OCI-LY7 (cell line): ENCODE measurements at regions not wholly inside any gene's neighbourhood (a gene's known extent, or its start where the extent isn't known, plus 50 kb on each side); places are given as distances from the start of the nearest gene placed in this dataset.

Experiments used
- BruUV-seq: library from RNA; stranded (reverse); fragments of 400-500 nt; replicated peaks from 2 replicates; lab custom pipeline; 2021; lab: Mats Ljungman, UMichigan
- CTCF ChIA-PET: fragments of 300-600 bp; sonication (Branson Sonifier 250); formaldehyde crosslinking; loops from one replicate; lab custom pipeline; 2022; ENCODE audit warnings: antibody characterized with exemption; ENCODE audit not compliant: unreplicated experiment; lab: Charles Lee
- POLR2A ChIA-PET: fragments of 300-600 bp; sonication (Branson Sonifier 250); formaldehyde crosslinking; loops from one replicate; lab custom pipeline; 2022; ENCODE audit warnings: antibody characterized with exemption; lab: Charles Lee
- DNase-seq: peaks from one replicate; pipeline ENCODE4 v3.0.0-alpha.2; 2015; ENCODE audit warnings: low spot score
- H2AFZ ChIP-seq: fragments of 200-600 bp; sonication (generic), shearing (Covaris generic); 2 replicates; pipeline ENCODE4 v1.6.1; 2014; ENCODE audit warnings: mild to moderate bottlenecking, antibody characterized with exemption, low read length, moderate library complexity
- H3K27ac ChIP-seq: fragments of 200-600 bp; sonication (generic); 2 replicates; pipeline ENCODE4 v1.5.1; 2014; ENCODE audit warnings: mixed run types, low read depth, mild to moderate bottlenecking, moderate library complexity, low read length, inconsistent platforms; ENCODE audit not compliant: poor library complexity, severe bottlenecking
- H3K36me3 ChIP-seq: fragments of 200-600 bp; sonication (generic); 2 replicates; pipeline ENCODE4 v1.6.1; 2014; ENCODE audit warnings: mild to moderate bottlenecking, antibody characterized with exemption, low read length, moderate library complexity, mixed read lengths; ENCODE audit not compliant: insufficient read depth
- H3K4me1 ChIP-seq: fragments of 200-600 bp; sonication (generic); 2 replicates; pipeline ENCODE4 v1.5.1; 2014; ENCODE audit warnings: mild to moderate bottlenecking, low read length; ENCODE audit not compliant: insufficient read depth, poor library complexity, severe bottlenecking
- H3K4me2 ChIP-seq: fragments of 200-600 bp; sonication (generic); 2 replicates; pipeline ENCODE4 v1.6.1; 2014; ENCODE audit warnings: mild to moderate bottlenecking, low read length
- H3K4me3 ChIP-seq: fragments of 200-600 bp; sonication (generic); 2 replicates; pipeline ENCODE4 v1.5.1; 2014; ENCODE audit warnings: mild to moderate bottlenecking, low read depth, low read length; ENCODE audit not compliant: poor library complexity, severe bottlenecking
- H3K79me2 ChIP-seq: fragments of 200-600 bp; sonication (generic); 2 replicates; pipeline ENCODE4 v1.6.1; 2016; ENCODE audit warnings: low read depth, mild to moderate bottlenecking, low read length, moderate library complexity, mixed read lengths; ENCODE audit not compliant: insufficient read depth
- H3K9me2 ChIP-seq: fragments of 200-600 bp; sonication (generic); 2 replicates; pipeline ENCODE4 v1.6.1; 2016; ENCODE audit warnings: mild to moderate bottlenecking, low read length, mixed read lengths; ENCODE audit not compliant: insufficient read depth
- H3K9me3 ChIP-seq: fragments of 200-600 bp; sonication (generic); 2 replicates; pipeline ENCODE4 v1.6.1; 2014; ENCODE audit warnings: mild to moderate bottlenecking, mixed run types, low read length, mixed read lengths
- H4K20me1 ChIP-seq: fragments of 200-600 bp; sonication (generic); 2 replicates; pipeline ENCODE4 v1.6.1; 2014; ENCODE audit warnings: mild to moderate bottlenecking, antibody characterized with exemption, low read length, moderate library complexity, mixed read lengths; ENCODE audit not compliant: insufficient read depth
- CTCF ChIP-seq: fragments of 200-600 bp; sonication (generic); conservative IDR thresholded peaks from 2 replicates; pipeline ENCODE4 v1.5.1; 2014; ENCODE audit warnings: mild to moderate bottlenecking, antibody characterized with exemption, low read length, moderate library complexity, mixed read lengths
- EZH2phosphoT487 ChIP-seq: fragments of 200-600 bp; sonication (generic); IDR thresholded peaks from 2 replicates; pipeline ENCODE4 v1.6.1; 2018; ENCODE audit warnings: low read depth, borderline replicate concordance, mild to moderate bottlenecking, mixed run types, antibody characterized with exemption, low read length, moderate library complexity, mixed read lengths
- intact Hi-C: fragments of 100-400 bp; cut with micrococcal nuclease; formaldehyde crosslinking; loops from one replicate; pipeline ENCODE4 v1.10.0; 2022; ENCODE audit not compliant: unreplicated experiment

DNA sequence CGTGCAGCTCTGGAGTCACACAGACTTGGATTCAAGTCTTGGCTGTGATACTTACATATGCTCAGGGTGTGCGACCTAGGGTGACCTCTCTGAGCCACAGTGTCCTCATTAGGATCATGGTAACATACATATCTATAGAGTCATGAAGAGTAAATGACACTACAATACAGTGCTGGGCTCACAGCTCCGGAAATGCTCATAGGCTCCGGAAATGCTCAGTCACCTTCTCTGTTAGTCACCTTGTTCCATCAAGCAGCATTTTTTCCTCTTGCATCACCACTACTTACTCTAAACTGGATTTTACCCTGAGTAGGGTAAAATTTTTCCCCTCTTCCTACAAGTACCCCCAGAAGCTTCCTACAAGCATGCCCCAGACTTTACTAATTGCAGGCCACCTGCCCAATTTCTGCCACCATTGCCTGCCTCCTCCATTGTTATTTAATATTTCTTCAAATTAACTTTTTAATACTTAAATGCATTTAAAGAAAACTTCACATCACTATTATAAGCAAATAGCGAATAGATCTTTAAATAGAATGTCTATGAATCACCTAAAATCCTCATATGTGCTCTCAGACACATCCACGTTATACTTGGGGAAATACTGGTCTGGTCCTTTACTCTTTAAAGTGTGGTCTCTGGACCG, 147.6 kb upstream of the SPRY4 start:
- ChIA-PET POLR2A (no interaction called here), CTCF (no interaction called here)
- no peaks in the 10 kb centered on the region for H3K79me2 ChIP-seq
- no peak overlapping the region for H3K27ac ChIP-seq
- H2AFZ ChIP-seq = no peak overlapping the region
- BruUV-seq = no TSS peak
- H3K4me1 ChIP-seq = no peaks in the 10 kb centered on the region
- H3K36me3 ChIP-seq = no peaks in the 10 kb centered on the region
- H3K4me3 ChIP-seq = no peak overlapping the region
- no peaks in the 10 kb centered on the region for H3K9me2 ChIP-seq
- DNase-seq = no peak
- no peak overlapping the region for H3K4me2 ChIP-seq
- no peaks in the 10 kb centered on the region for H4K20me1 ChIP-seq
- intact Hi-C loops = no loop called here
- no peaks in the 10 kb centered on the region for H3K9me3 ChIP-seq
- no peak for TF ChIP-seq EZH2phosphoT487
- no peak for TF ChIP-seq CTCF

GRCh38 chr5:142466195-142466971, 141.6 kb upstream of the SPRY4 start:
- TF ChIP-seq CTCF = no peak

GRCh38 chr5:142465476-142465875, 140.7 kb upstream of the SPRY4 start:
- Histone ChIP-seq H3K9me3 (no peaks in the 10 kb centered on the region), H3K36me3 (no peaks in the 10 kb centered on the region), H3K4me1 (no peaks in the 10 kb centered on the region), H3K4me3 (no peak overlapping the region), H3K27ac (no peak overlapping the region), H3K4me2 (no peak overlapping the region), H2AFZ (no peak overlapping the region), H4K20me1 (no peaks in the 10 kb centered on the region), H3K9me2 (no peaks in the 10 kb centered on the region), H3K79me2 (no peaks in the 10 kb centered on the region)
- ChIA-PET CTCF (no interaction called here), POLR2A (no interaction called here)
- BruUV-seq = no TSS peak
- TF ChIP-seq CTCF (no peak), EZH2phosphoT487 (no peak)
- intact Hi-C loops = no loop called here
- no peak for DNase-seq

More at GRCh38 chr5:142466195-142466971, 141.6 kb upstream of the SPRY4 start:
- ChIA-PET POLR2A (interaction anchor here (0.6 kb wide), 1 partner anchor 52 kb away, joined by 3 read pairs; no protein-coding TSS in a partner anchor), CTCF (no interaction called here)
- no peaks in the 10 kb centered on the region for H3K36me3 ChIP-seq
- no peaks in the 10 kb centered on the region for H3K9me2 ChIP-seq
- BruUV-seq = no TSS peak
- no peak overlapping the region for H3K27ac ChIP-seq
- no peak overlapping the region for H3K4me2 ChIP-seq
- H3K9me3 ChIP-seq = no peaks in the 10 kb centered on the region
- no peak overlapping the region for H3K4me3 ChIP-seq
- H3K79me2 ChIP-seq = no peaks in the 10 kb centered on the region
- H2AFZ ChIP-seq = no peak overlapping the region
- intact Hi-C loops = no loop called here
- H4K20me1 ChIP-seq = no peaks in the 10 kb centered on the region
- no peaks in the 10 kb centered on the region for H3K4me1 ChIP-seq
- DNase-seq = no peak
